ENCODE measurements at regions not wholly inside any gene's neighbourhood (a gene's known extent, or its start where the extent isn't known, plus 50 kb on each side); places are given as distances from the start of the nearest gene placed in this dataset.

DNA sequence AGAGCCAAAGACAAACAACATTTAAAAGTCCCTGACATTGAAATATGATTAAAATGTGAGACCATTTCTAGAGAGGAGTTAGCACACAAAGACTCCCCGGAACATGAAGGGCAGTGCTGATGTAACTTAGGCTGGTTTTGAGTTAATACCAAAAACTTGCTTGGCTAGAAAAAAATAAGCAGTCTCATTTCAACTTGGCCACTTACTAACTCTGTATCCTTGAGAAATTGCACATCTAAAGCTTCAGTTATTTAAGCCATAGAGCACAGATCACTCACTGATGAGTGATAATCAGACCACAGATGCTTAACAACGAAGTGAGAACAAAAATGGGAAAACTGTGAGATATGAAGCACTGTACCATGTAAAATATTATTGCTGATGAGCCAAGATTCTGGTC, 65.9 kb upstream of the MAOA start:
- DNase-seq: no peak

DNA sequence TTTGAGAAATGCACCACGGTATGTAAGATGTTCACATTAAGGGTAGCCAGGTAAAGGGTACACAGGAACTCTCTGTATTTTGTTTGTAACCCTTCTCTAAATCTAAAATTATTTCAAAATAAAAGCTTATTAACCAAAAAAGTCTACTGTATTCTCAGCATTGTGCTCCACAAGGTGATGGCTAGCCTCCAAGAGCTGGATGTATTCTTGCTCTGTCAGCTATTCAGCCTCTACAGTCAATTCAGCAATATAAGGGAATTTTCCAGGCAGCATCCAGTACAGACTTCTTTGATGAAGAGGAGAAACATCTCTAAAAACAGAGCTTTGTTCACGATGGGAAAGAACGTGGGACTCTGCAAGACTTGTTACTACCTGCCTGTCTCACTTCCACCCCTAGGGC, 63.5 kb upstream of the MAOA start:
- no peak for DNase-seq

DNA sequence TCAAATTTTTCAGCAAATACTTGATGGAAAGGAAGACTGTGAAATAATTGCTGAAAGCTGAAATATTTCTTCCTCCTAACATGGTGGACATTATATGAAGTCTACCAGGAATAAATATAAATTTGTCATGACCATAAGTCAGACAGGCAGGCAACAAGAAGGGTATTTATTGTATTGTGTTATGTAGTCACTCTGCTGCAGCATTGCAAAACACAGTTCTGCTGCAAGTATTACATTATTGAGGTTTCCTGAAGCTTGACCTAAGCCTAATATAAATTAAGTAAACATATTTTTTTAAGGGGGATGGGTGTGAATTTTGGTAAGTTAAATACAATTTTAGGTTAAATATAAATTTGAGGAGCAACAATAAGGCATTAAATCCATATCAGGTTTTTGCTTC, 60.2 kb upstream of the MAOA start:
- no peak for DNase-seq

DNA sequence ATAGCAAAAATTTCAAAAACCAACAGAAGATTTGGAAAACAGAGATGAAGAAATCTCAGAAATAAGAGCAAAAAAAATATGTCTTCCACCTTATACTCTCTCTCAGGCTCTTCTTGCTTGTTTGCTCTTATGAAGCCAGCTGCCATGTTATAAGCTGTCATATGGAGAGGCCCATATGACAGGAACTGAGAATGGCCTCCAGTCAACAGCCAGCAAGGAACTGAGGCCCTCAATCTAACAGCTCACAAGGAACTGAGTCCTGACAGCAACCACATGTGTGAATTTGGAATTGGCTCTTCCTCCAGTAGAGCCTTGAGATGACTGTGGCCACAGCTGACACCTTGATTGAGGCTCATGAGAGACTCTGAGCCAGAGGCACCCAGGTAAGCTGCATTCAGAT, 51.3 kb upstream of the MAOA start:
- no peak for DNase-seq

DNA sequence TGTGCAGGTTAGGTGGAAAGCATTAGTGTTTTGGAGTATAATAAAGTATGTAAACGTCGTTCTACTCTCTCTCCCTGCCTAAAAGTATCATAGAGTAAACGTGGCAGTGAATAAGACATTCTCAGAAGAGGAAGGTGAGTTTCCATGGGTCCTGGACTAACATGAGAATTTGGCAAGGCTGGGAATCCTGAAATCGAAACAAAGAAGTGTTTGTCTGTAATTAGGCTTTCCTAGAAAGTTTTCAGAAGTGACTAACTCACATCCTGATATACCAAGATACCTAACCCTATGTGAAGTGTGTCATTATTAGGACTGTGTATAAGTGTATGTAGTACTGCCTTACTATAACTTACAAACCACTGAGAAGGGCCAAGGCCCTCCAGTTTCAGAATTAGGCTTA, 50.7 kb upstream of the MAOA start:
- no peak for DNase-seq

All from NCI-H774 (cell line).